Putamen (tissue), 1 donor: ENCODE measurements at regions not wholly inside any gene's neighbourhood (a gene's known extent, or its start where the extent isn't known, plus 50 kb on each side); places are given as distances from the start of the nearest gene placed in this dataset.

ENCODE experiments used
- DNase-seq: peaks from one replicate; pipeline ENCODE4 v3.0.0-alpha.2; 2016; ENCODE audit warnings: low spot score

DNA sequence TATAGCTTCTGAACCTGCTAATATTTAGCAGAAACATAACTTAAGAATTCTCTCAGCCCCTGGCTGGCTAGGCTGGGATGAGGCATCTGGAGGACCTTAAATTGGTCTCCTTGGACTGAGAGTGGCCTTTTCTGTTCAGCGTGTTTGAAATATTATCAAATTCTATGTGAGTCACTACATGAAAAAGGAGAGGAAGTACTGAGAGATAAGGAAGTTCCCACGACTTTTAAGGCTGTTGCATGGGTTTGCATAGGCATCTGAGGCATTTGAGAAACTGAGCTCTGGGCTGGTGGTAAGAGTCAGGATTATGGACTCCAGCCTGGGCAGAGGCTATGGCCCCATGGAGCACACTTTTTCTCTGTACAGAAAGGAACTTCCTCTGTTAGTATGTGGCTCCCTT is 816.2 kb upstream of the GRAMD2B start:
- DNase-seq: no peak

- DNase-seq: no peak
These were observed 814.2 kb upstream of the GRAMD2B start for GRCh38 chr5:125609011-125609410.

GRCh38 chr5:125610892-125611291 is 812.3 kb upstream of the GRAMD2B start:
- no peak for DNase-seq

DNA sequence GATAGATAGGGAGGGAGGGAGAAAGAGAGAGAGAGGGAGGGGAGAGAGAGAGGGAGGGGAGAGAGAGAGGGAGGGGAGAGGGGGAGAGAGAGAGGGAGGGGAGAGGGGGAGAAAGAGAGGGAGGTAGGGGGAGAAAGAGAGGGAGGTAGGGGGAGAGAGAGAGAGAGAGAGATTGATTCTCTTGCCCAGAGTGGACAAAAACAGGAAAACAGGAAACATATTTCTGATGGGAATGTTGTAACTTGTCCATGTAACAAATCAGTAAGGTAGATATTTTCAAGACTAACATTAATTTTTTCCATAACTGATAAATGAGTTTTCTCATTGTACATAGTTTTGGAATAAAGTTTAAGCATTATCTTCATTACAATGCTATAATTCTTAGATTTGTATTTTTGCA is 811.7 kb upstream of the GRAMD2B start:
- no peak for DNase-seq

- peak; percentile 28 for DNase-seq
These were observed 811.0 kb upstream of the GRAMD2B start for GRCh38 chr5:125612181-125612721.

- DNase-seq: no peak
These were observed 810.4 kb upstream of the GRAMD2B start for GRCh38 chr5:125612776-125613175.

DNA sequence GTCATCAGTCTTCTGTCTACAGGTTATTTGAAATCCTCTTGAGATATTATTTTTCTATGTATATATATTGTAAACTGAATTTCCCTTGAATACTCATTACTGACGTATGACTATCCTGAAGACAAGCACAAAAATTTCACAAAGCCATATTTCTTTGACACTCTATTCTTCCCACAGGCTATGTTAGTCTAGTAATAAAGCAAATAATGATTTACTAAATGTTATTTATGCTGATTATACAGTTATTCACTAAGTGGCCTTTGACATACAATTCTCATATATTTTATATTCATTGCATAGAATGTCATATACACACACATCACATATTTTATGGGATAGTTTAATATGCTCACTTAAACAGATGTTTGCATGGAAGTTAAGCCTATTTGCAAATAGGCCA is 793.0 kb upstream of the GRAMD2B start:
- DNase-seq: no peak

DNA sequence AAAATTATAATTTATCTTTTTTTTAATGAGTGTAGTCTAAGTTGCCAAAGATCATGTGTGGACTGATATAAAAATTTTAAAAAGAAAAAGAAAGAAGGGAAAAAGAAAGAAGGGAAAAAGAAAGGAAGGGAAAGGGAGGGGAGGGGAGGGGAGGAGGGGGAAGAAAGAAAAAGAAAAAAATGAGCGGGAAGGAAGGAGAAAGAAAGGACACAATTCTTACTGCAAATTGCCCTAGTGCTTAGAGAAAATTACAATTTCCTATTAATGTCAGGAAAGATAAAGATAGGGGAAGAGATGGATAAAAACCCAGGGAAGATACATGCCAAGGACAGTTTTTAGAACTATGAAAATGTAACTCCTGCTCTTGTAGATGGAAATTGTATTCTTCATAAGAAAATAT is 789.7 kb upstream of the GRAMD2B start:
- DNase-seq: no peak

DNA sequence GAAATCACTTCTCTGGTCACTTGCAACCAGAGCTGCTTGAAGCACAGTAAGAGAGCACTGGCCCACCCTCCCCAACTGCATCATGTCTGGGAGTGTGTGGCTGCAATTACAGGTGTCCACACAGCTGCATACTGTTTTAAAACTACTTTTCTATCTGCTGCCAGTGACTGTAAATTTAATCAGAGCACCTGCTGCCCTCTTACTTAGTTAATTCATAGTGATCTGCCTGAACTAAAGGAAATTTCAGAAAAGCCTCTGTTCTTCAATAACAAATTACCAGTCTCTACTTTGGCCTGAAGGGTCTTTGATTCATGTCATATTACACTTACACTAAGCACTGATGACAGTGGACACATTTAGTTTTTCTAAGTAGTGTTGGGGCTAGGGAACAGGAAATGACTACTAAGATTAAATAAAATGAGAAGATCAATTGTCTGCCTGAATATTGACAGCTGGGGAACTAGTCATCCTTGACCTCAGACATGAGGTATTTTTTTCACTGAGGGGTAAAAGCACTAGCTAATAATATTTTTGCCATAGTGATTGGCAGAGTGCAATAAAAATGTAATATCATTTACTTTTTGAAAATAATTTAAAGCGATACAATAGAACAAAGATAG is 788.9 kb upstream of the GRAMD2B start:
- DNase-seq: no peak

GRCh38 chr5:125639858-125640257 is 783.4 kb upstream of the GRAMD2B start:
- no peak for DNase-seq

DNA sequence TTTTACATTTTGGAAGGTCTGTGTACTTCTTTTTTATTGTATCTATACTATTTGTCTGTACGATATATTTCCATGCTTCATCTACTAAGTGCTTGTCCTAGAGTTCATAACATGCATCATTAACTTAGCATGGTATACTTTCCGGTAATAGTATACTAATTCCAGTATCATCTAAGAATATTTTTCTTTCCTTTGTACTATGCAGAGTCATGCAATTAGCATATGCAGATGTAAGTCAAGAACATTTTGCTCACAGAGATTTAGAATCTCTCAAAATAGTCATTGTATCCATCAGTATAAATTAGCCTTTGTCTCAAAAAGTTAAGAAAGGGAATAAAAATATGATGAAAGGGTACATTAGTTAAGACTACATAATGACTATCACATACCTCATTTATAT is 770.4 kb upstream of the GRAMD2B start:
- no peak for DNase-seq

- DNase-seq: no peak
These were observed 768.8 kb upstream of the GRAMD2B start for GRCh38 chr5:125654392-125654791.

DNA sequence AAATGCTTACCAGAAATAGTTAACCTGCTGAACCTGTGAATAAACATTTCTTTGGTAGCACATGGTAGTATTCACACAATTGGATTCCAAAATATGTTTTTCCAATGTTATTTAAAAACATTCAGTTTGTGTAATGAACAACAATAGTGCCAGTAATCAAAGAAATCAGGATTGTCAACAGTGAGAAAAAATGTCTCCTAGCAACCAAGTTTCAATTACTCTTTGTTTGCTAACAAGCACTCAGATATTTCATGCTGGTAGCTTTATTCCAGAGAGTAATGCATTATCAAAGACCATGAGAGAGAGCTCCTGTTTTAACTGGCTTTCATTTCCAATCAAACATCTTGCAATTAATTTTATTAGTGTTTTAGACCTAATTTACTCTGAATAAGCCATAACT is 768.1 kb upstream of the GRAMD2B start:
- peak; percentile 32 for DNase-seq

- DNase-seq: peak; percentile 47
These were observed 765.3 kb upstream of the GRAMD2B start for GRCh38 chr5:125657936-125658335.

DNA sequence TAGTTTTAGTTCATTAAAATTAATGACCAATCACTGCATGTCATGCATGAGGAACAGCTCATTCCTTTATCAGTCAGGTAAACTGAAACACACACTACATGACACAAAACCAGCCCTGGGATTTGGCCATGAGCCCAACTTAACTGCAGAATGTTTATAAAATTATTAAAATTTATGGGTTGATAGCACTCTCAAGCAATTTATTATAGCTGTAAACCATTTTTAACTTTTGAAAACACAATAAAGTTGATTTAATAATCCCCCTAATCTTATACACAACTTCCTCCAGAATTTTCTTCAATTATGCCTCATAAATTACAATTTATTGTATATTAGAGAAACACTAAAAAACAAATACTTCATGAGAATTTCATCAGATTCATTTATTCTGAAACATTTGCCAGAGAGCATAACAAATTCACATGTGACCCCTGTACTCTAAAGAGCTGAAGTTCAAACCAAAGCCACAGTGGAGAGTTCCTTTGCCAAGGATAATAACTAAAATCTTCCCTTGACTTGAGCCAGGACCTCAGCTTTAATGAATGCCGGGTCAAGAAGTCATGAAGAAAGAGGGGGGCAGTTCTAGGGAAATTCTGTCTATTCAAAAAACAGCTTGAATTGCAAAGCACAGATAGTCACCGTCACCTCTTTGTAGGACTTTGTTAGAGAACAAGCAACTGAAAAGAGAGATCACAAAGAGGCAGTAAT is 763.7 kb upstream of the GRAMD2B start:
- no peak for DNase-seq

GRCh38 chr5:125660231-125660895 is 762.8 kb upstream of the GRAMD2B start:
- DNase-seq: no peak

DNA sequence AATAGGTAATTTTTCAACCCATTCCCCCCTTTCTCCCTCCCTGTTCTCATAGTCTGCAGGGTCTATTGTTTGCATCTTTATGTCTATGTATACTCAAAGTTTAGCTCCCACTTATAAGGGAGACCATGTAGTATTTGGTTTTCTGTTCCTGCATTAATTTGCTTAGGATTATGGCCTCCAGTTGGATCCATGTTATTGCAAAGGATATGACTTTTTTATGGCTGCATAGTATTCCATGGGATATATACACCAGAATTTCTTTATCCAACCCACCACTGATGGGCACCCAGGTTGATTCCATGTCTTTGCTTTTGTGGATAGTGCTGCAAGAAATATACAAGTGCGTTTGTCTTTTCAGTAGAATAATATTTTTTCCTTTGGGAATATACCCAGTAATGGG is 761.6 kb upstream of the GRAMD2B start:
- DNase-seq: no peak

DNA sequence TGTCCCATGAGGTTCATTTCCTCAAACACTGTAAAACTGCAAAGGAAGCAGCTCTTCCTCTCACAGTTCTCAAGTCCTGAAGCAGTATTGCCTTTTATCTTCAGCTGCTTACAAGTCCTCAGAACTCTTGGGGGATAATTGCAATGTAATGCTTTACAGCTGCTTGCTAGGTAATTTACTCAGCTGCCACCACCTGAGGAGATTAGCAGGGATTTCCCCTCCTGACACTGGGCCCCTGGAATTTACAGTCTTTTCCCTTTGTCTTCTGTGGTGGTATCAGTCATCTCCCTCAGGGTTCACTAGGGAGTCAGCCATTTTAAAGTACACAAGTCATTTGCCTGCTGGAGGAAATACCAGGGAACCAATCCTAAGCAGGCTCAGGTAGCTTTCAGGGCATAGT is 754.3 kb upstream of the GRAMD2B start:
- DNase-seq: no peak

- no peak for DNase-seq
These were observed 749.8 kb upstream of the GRAMD2B start for GRCh38 chr5:125673359-125673950.

DNA sequence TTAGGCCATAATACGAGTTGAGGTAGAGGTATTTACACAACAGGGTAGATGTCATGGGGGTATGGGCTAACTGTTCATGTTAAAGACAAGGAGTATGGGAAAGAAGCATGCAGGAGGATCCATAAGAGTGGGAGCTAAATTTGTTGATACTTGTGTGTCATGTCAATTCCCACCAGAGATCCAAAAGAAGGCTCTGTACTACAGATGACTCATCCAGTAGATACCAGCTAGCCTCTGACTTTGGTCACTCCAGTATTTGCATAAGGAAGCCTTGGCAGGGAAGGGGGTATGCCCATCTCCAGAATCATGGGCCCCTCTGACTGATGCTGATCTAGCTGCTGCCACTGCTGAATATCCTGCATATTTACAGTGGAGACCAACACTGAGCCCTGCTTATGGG is 743.7 kb upstream of the GRAMD2B start:
- DNase-seq: no peak

DNA sequence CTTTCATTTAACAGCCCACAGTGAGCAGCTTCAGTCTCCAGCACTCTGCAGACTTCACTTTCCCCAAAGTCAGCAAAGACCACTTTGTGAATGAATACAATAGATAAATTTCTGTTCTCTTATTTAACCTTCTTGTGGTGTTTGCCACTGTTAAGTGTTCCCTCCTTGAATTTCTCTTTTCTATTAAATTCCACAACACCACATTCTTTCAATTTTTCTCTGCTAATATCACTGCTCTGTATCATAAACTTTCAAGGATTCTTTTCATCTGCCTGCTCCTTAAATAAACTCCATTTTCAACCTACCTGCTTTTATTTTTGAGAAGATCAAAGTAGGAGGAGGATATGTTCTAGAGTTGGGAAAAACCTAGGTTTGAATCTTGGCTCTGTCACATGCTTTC is 739.5 kb upstream of the GRAMD2B start:
- DNase-seq: no peak

DNA sequence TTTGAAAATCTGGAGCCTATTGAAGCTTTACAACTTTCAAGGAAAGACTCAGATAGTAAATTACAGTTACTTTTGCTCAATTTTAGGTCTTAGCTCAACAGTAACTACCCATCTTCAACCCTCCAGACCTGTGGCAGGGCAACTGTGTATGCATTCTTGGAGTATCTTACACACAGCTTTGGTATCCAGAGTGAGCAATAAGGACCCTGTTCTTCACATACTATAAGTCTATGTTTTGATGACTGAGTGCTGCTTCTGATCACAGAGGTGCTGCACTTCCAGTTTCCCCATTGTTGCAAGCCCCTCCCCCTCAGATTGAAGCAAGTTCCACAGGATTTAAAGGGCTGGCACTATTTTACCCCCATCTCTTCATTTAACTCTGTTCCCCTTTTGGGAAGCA is 737.4 kb upstream of the GRAMD2B start:
- no peak for DNase-seq
